ENCODE measurements at regions not wholly inside any gene's neighbourhood (a gene's known extent, or its start where the extent isn't known, plus 50 kb on each side); places are given as distances from the start of the nearest gene placed in this dataset.

GRCh38 chr2:186032102-186032738, 293.6 kb downstream of the FSIP2 start:
- Histone ChIP-seq H3K36me3 (no peaks in the 10 kb centered on the region), H3K27me3 (no peaks in the 10 kb centered on the region), H3K27ac (no peak overlapping the region), H3K9me3 (no peaks in the 10 kb centered on the region), H3K4me3 (no peak overlapping the region), H3K4me1 (no peaks in the 10 kb centered on the region)
- WGBS, 2 donors, result 94 to 97% methylated on average over 2 of the region's 2 CpGs
- intact Hi-C loops (cut with DNase I), result no loop called here
- no peak for TF ChIP-seq CTCF (IDR thresholded peaks at IDR 0.05)
- no peak for DNase-seq
- no peak for ATAC-seq

- Histone ChIP-seq H3K4me3 (no peak overlapping the region), H3K9me3 (no peaks in the 10 kb centered on the region), H3K4me1 (no peaks in the 10 kb centered on the region), H3K27me3 (no peaks in the 10 kb centered on the region), H3K36me3 (no peaks in the 10 kb centered on the region), H3K27ac (no peak overlapping the region)
- no peak for DNase-seq
- intact Hi-C loops (cut with DNase I), result no loop called here
- WGBS, 2 donors, result 75 to 81% methylated on average over 2 of the region's 2 CpGs
- TF ChIP-seq CTCF (IDR thresholded peaks at IDR 0.05), result no peak
- no peak for ATAC-seq
These were observed 294.3 kb downstream of the FSIP2 start for GRCh38 chr2:186032930-186033329.

GRCh38 chr2:186033541-186033940, 294.9 kb downstream of the FSIP2 start:
- intact Hi-C loops (cut with DNase I), result no loop called here
- no peaks in the 10 kb centered on the region for H3K9me3 ChIP-seq
- H3K27me3 ChIP-seq, result no peaks in the 10 kb centered on the region
- H3K4me3 ChIP-seq, result no peak overlapping the region
- H3K27ac ChIP-seq, result no peak overlapping the region
- H3K4me1 ChIP-seq, result no peaks in the 10 kb centered on the region
- H3K36me3 ChIP-seq, result no peaks in the 10 kb centered on the region
- no peak for DNase-seq
- ATAC-seq, result peak in 1 of 8 donors; percentile 2
- WGBS, 2 donors, result 95% methylated on average over 4 of the region's 4 CpGs
- TF ChIP-seq CTCF (IDR thresholded peaks at IDR 0.05), result no peak

GRCh38 chr2:186036862-186037449, 298.4 kb downstream of the FSIP2 start:
- Histone ChIP-seq H3K9me3 (no peaks in the 10 kb centered on the region), H3K27ac (no peak overlapping the region), H3K4me1 (no peaks in the 10 kb centered on the region), H3K36me3 (no peaks in the 10 kb centered on the region), H3K27me3 (no peaks in the 10 kb centered on the region), H3K4me3 (no peak overlapping the region)
- DNase-seq (no peak), ATAC-seq (no peak)
- TF ChIP-seq CTCF (IDR thresholded peaks at IDR 0.05), result no peak
- intact Hi-C loops (cut with DNase I), result no loop called here
- 93 to 95% methylated on average over 2 of the region's 2 CpGs for WGBS, 2 donors
